MM.1S (cell line): ENCODE measurements at regions not wholly inside any gene's neighbourhood (a gene's known extent, or its start where the extent isn't known, plus 50 kb on each side); places are given as distances from the start of the nearest gene placed in this dataset.

ENCODE experiments used
- CTCF ChIP-seq: fragments of 300-600 bp; sonication (generic); IDR thresholded peaks from 2 replicates; pipeline ENCODE4 v1.5.1; 2016; ENCODE audit warnings: antibody characterized with exemption, low read length, mixed read lengths
- EZH2 ChIP-seq: fragments of 300-600 bp; sonication (generic); optimal IDR thresholded peaks from 2 replicates; pipeline ENCODE3; 2017; ENCODE audit warnings: low read depth, mild to moderate bottlenecking, antibody characterized with exemption, low read length, mixed read lengths

- TF ChIP-seq CTCF, result no peak
- TF ChIP-seq EZH2, result no peak
Observed at GRCh38 chr10:78706726-78707540, 361.8 kb upstream of the ZMIZ1 start.
